ENCODE measurements at regions not wholly inside any gene's neighbourhood (a gene's known extent, or its start where the extent isn't known, plus 50 kb on each side); places are given as distances from the start of the nearest gene placed in this dataset.
"Not testable (repeated sequence)": the region's sequence is repeated elsewhere in the genome, so short reads cannot be mapped to it uniquely, and the experiment has no call there.

GRCh38 chr5:85910335-85910734 is 707.4 kb upstream of the COX7C start:
- no peak for FAIRE-seq
- no peak for TF ChIP-seq POLR2A (IDR thresholded peaks at IDR 0.05; ENCODE audit: low read depth, low read length)
- DNase-seq (ENCODE audit: insufficient read length, low spot score): no peak

- TF ChIP-seq POLR2A (IDR thresholded peaks at IDR 0.05; ENCODE audit: low read depth, low read length): no peak
- no peak for FAIRE-seq
- DNase-seq (ENCODE audit: insufficient read length, low spot score): no peak
Measured at GRCh38 chr5:85920984-85921383, 696.8 kb upstream of the COX7C start.

- no peak for TF ChIP-seq POLR2A (IDR thresholded peaks at IDR 0.05; ENCODE audit: low read depth, low read length)
- FAIRE-seq (no peak), DNase-seq (ENCODE audit: insufficient read length, low spot score) (no peak)
Measured at GRCh38 chr5:85921590-85921989, 696.2 kb upstream of the COX7C start.

- TF ChIP-seq POLR2A (IDR thresholded peaks at IDR 0.05; ENCODE audit: low read depth, low read length): no peak
Measured at GRCh38 chr5:85927632-85928031, 690.1 kb upstream of the COX7C start.

GRCh38 chr5:85929713-85930112 is 688.0 kb upstream of the COX7C start:
- no peak for TF ChIP-seq POLR2A (IDR thresholded peaks at IDR 0.05; ENCODE audit: low read depth, low read length)
- no peak for DNase-seq (ENCODE audit: insufficient read length, low spot score)
- FAIRE-seq: no peak

More at GRCh38 chr5:85927632-85928031, 690.1 kb upstream of the COX7C start:
- FAIRE-seq (no peak), DNase-seq (ENCODE audit: insufficient read length, low spot score) (no peak)

GRCh38 chr5:85931220-85931619 is 686.5 kb upstream of the COX7C start:
- FAIRE-seq: no peak
- DNase-seq (ENCODE audit: insufficient read length, low spot score): no peak
- TF ChIP-seq POLR2A (IDR thresholded peaks at IDR 0.05; ENCODE audit: low read depth, low read length): no peak

- DNase-seq (ENCODE audit: insufficient read length, low spot score): no peak
- no peak for TF ChIP-seq POLR2A (IDR thresholded peaks at IDR 0.05; ENCODE audit: low read depth, low read length)
- no peak for FAIRE-seq
Measured at GRCh38 chr5:85938201-85938600, 679.5 kb upstream of the COX7C start.

- FAIRE-seq (no peak), DNase-seq (ENCODE audit: insufficient read length, low spot score) (no peak)
- TF ChIP-seq POLR2A (IDR thresholded peaks at IDR 0.05; ENCODE audit: low read depth, low read length): no peak
Measured at GRCh38 chr5:85951707-85952210, 666.0 kb upstream of the COX7C start.

GRCh38 chr5:85952680-85953079 is 665.1 kb upstream of the COX7C start:
- no peak for FAIRE-seq
- DNase-seq (ENCODE audit: insufficient read length, low spot score): no peak
- no peak for TF ChIP-seq POLR2A (IDR thresholded peaks at IDR 0.05; ENCODE audit: low read depth, low read length)

GRCh38 chr5:85967681-85968080 is 650.1 kb upstream of the COX7C start:
- FAIRE-seq (peak; percentile 11), DNase-seq (ENCODE audit: insufficient read length, low spot score) (no peak)
- no peak for TF ChIP-seq POLR2A (IDR thresholded peaks at IDR 0.05; ENCODE audit: low read depth, low read length)

- FAIRE-seq (no peak), DNase-seq (ENCODE audit: insufficient read length, low spot score) (no peak)
- no peak for TF ChIP-seq POLR2A (IDR thresholded peaks at IDR 0.05; ENCODE audit: low read depth, low read length)
Measured at GRCh38 chr5:85972539-85972938, 645.2 kb upstream of the COX7C start.

- no peak for DNase-seq (ENCODE audit: insufficient read length, low spot score)
- no peak for TF ChIP-seq POLR2A (IDR thresholded peaks at IDR 0.05; ENCODE audit: low read depth, low read length)
- no peak for FAIRE-seq
Measured at GRCh38 chr5:85985167-85985566, 632.6 kb upstream of the COX7C start.

- DNase-seq (ENCODE audit: insufficient read length, low spot score) (no peak), FAIRE-seq (no peak)
- TF ChIP-seq POLR2A (IDR thresholded peaks at IDR 0.05; ENCODE audit: low read depth, low read length): no peak
Measured at GRCh38 chr5:85990998-85991397, 626.7 kb upstream of the COX7C start.

- FAIRE-seq; DNase-seq (ENCODE audit: insufficient read length, low spot score): not testable (repeated sequence)
Measured at GRCh38 chr5:85994653-85995052, 623.1 kb upstream of the COX7C start.

- TF ChIP-seq POLR2A (IDR thresholded peaks at IDR 0.05; ENCODE audit: low read depth, low read length): no peak
- FAIRE-seq: no peak
Measured at GRCh38 chr5:85998656-85999055, 619.1 kb upstream of the COX7C start.

GRCh38 chr5:86008293-86008692 is 609.4 kb upstream of the COX7C start:
- FAIRE-seq: no peak
- no peak for DNase-seq (ENCODE audit: insufficient read length, low spot score)
- TF ChIP-seq POLR2A (IDR thresholded peaks at IDR 0.05; ENCODE audit: low read depth, low read length): no peak

More at GRCh38 chr5:85998656-85999055, 619.1 kb upstream of the COX7C start:
- DNase-seq (ENCODE audit: insufficient read length, low spot score): no peak

Measured in H54 (cell line).